H1 (cell line): ENCODE measurements at regions not wholly inside any gene's neighbourhood (a gene's known extent, or its start where the extent isn't known, plus 50 kb on each side); places are given as distances from the start of the nearest gene placed in this dataset.

ENCODE experiments used
- CTCF ChIA-PET: fragments of 300-600 bp; sonication (Branson Sonifier 250); formaldehyde crosslinking; loops from one replicate; lab custom pipeline; 2021; ENCODE audit not compliant: partially characterized antibody; lab: Charles Lee
- POLR2A ChIA-PET: fragments of 300-600 bp; sonication (Branson Sonifier 250); formaldehyde crosslinking; loops from one replicate; lab custom pipeline; 2021; ENCODE audit warnings: inconsistent platforms; ENCODE audit not compliant: partially characterized antibody; lab: Charles Lee
- DNase-seq, 2 experiments: peaks; one replicate each; pipeline versions ENCODE4 v3.0.0 to v3.0.0-alpha.2; 2010 to 2022; ENCODE audit warnings: low spot score in 2 of 2, low read depth in 1 of 2, mixed read lengths in 1 of 2
- FAIRE-seq: peaks from 2 replicates; lab custom pipeline; 2011; peaks lifted over from hg19 to GRCh38; lab: Jason Lieb, UNC
- H2AFZ ChIP-seq: 2 replicates; pipeline ENCODE4 v1.8.1; 2012; ENCODE audit warnings: low read length, inconsistent platforms
- H2AK5ac ChIP-seq: 2 replicates; pipeline ENCODE4 v1.6.1; 2013; ENCODE audit warnings: low read depth, low read length
- H2BK120ac ChIP-seq: replicated peaks from 2 replicates; pipeline ENCODE3; 2013; ENCODE audit warnings: low read depth, low read length, inconsistent platforms
- H2BK12ac ChIP-seq: 2 replicates; pipeline ENCODE4 v1.6.1; 2013; ENCODE audit warnings: low read depth, low read length
- H2BK15ac ChIP-seq: 2 replicates; pipeline ENCODE4 v1.6.1; 2013; ENCODE audit warnings: low read length
- H2BK20ac ChIP-seq: 2 replicates; pipeline ENCODE4 v1.6.1; 2013; ENCODE audit warnings: low read length
- H2BK5ac ChIP-seq: 2 replicates; pipeline ENCODE4 v1.6.1; 2013; ENCODE audit warnings: low read depth, low read length
- H3K14ac ChIP-seq: 2 replicates; pipeline ENCODE4 v1.6.1; 2013; ENCODE audit warnings: inconsistent platforms; ENCODE audit not compliant: insufficient read length
- H3K18ac ChIP-seq: 2 replicates; pipeline ENCODE4 v1.6.1; 2013; ENCODE audit warnings: low read length; ENCODE audit errors: extremely low read depth
- H3K23ac ChIP-seq: 2 replicates; pipeline ENCODE4 v1.6.1; 2013; ENCODE audit warnings: inconsistent platforms; ENCODE audit not compliant: insufficient read length
- H3K23me2 ChIP-seq: 2 replicates; pipeline ENCODE4 v1.6.1; 2013; ENCODE audit warnings: low read depth, low read length
- H3K27ac ChIP-seq: 2 replicates; pipeline ENCODE4 v1.6.1; 2011; ENCODE audit warnings: low read depth, low read length, inconsistent platforms
- H3K27me3 ChIP-seq, 4 experiments: replicated peaks in 1 of 4; 1 replicate in 1 of 4; 2 replicates in 3 of 4; pipeline versions ENCODE4 v1.6.1 to v1.8.1; 2011 to 2013; ENCODE audit warnings: low read length in 3 of 4, mild to moderate bottlenecking in 3 of 4, inconsistent platforms in 2 of 4, mixed read lengths in 2 of 4, moderate library complexity in 1 of 4; ENCODE audit not compliant: control insufficient read depth in 3 of 4, insufficient read depth in 3 of 4; ENCODE audit errors: extremely low read depth in 1 of 4
- H3K36me3 ChIP-seq, 4 experiments: 2 replicates each; pipeline versions ENCODE4 v1.6.1 to v1.8.1; 2011 to 2013; ENCODE audit warnings: mild to moderate bottlenecking in 4 of 4, low read length in 3 of 4, moderate library complexity in 2 of 4, control low read depth in 1 of 4, inconsistent platforms in 1 of 4; ENCODE audit not compliant: insufficient read depth in 4 of 4, control insufficient read depth in 2 of 4
- H3K4ac ChIP-seq: replicated peaks from 2 replicates; pipeline ENCODE3; 2013; ENCODE audit warnings: low read length, low read depth, mixed read lengths, inconsistent platforms; ENCODE audit not compliant: insufficient read length
- H3K4me1 ChIP-seq, 4 experiments: replicated peaks in 1 of 4; 1 replicate in 1 of 4; 2 replicates in 3 of 4; pipeline versions ENCODE4 v1.6.1 to v1.8.1; 2011 to 2013; ENCODE audit warnings: low read length in 3 of 4, inconsistent platforms in 2 of 4, mixed read lengths in 1 of 4; ENCODE audit not compliant: insufficient read depth in 4 of 4, control insufficient read depth in 3 of 4
- H3K4me2 ChIP-seq, 2 experiments: 2 replicates each; pipeline versions ENCODE4 v1.6.1 to v1.8.1; 2011 to 2013; ENCODE audit warnings: low read depth in 2 of 2, low read length in 2 of 2, control low read depth in 1 of 2, inconsistent platforms in 1 of 2, mild to moderate bottlenecking in 1 of 2; ENCODE audit not compliant: insufficient read depth in 1 of 2
- H3K4me3 ChIP-seq, 4 experiments: fragments of 200-600, 300-600 bp in 1 of 4; sonication (generic), shearing (Covaris generic), sonication (Bioruptor Twin) in 1 of 4; 2 replicates each; pipeline versions ENCODE4 v1.5.1 to v1.8.1; 2011 to 2016; ENCODE audit warnings: low read length in 4 of 4, low read depth in 3 of 4, control low read depth in 2 of 4, inconsistent platforms in 2 of 4, mild to moderate bottlenecking in 2 of 4, mixed read lengths in 1 of 4, moderate library complexity in 1 of 4; ENCODE audit not compliant: insufficient read depth in 2 of 4; ENCODE audit errors: extremely low read depth in 1 of 4
- H3K56ac ChIP-seq: replicated peaks from 2 replicates; pipeline ENCODE3; 2013; ENCODE audit warnings: low read depth, mild to moderate bottlenecking, mixed read lengths, low read length, inconsistent platforms; ENCODE audit not compliant: insufficient read length
- H3K79me1 ChIP-seq: 2 replicates; pipeline ENCODE4 v1.6.1; 2013; ENCODE audit warnings: low read depth, low read length, control low read depth
- H3K79me2 ChIP-seq, 2 experiments: 2 replicates each; pipeline versions ENCODE4 v1.6.1 to v1.8.1; 2012 to 2013; ENCODE audit warnings: low read length in 2 of 2, mild to moderate bottlenecking in 2 of 2, inconsistent platforms in 1 of 2; ENCODE audit not compliant: insufficient read depth in 2 of 2, control insufficient read depth in 1 of 2
- H3K9ac ChIP-seq, 4 experiments: replicated peaks in 1 of 4; 1 replicate in 1 of 4; 2 replicates in 3 of 4; pipeline versions ENCODE4 v1.6.1 to v1.8.1; 2011 to 2013; ENCODE audit warnings: low read depth in 3 of 4, low read length in 3 of 4, control low read depth in 2 of 4, mild to moderate bottlenecking in 2 of 4, moderate library complexity in 2 of 4, inconsistent platforms in 1 of 4; ENCODE audit errors: extremely low read depth in 1 of 4
- H3K9me3 ChIP-seq, 2 experiments: 2 replicates each; pipeline versions ENCODE4 v1.6.1 to v1.8.1; 2012 to 2013; ENCODE audit warnings: mild to moderate bottlenecking in 2 of 2, moderate library complexity in 2 of 2, control low read depth in 1 of 2, inconsistent platforms in 1 of 2, low read depth in 1 of 2, low read length in 1 of 2, mixed read lengths in 1 of 2; ENCODE audit not compliant: insufficient read depth in 2 of 2
- H4K20me1 ChIP-seq, 2 experiments: replicated peaks in 1 of 2; 2 replicates each; pipeline versions ENCODE3 to v1.8.1; 2011 to 2013; ENCODE audit warnings: inconsistent platforms in 2 of 2, low read length in 2 of 2, mild to moderate bottlenecking in 1 of 2; ENCODE audit not compliant: insufficient read depth in 2 of 2, control insufficient read depth in 1 of 2
- H4K5ac ChIP-seq: 2 replicates; pipeline ENCODE4 v1.6.1; 2013; ENCODE audit warnings: low read length, low read depth, mixed read lengths, inconsistent platforms; ENCODE audit not compliant: insufficient read length
- H4K8ac ChIP-seq: 2 replicates; pipeline ENCODE4 v1.8.0; 2013; ENCODE audit warnings: mild to moderate bottlenecking, moderate library complexity, low read length, inconsistent platforms; ENCODE audit not compliant: insufficient read depth; ENCODE audit errors: extremely low read depth
- H4K91ac ChIP-seq: replicated peaks from 2 replicates; pipeline ENCODE3; 2013; ENCODE audit warnings: low read length, mixed read lengths, inconsistent platforms; ENCODE audit not compliant: insufficient read length
- ATF3 ChIP-seq: IDR thresholded peaks from 2 replicates; pipeline ENCODE4 v1.6.1; 2011; ENCODE audit warnings: low read depth, mild to moderate bottlenecking, low read length; ENCODE audit not compliant: insufficient read depth
- KDM1A ChIP-seq: fragments of 200-600, 300-600 bp; sonication (generic); IDR thresholded peaks from 2 replicates; pipeline ENCODE4 v1.7.1; 2016; ENCODE audit warnings: mild to moderate bottlenecking, low read length, borderline replicate concordance
- MAX ChIP-seq: IDR thresholded peaks from 2 replicates; pipeline ENCODE4 v1.6.1; 2012; ENCODE audit warnings: inconsistent platforms
- TAF1 ChIP-seq: IDR thresholded peaks from 2 replicates; pipeline ENCODE4 v1.6.1; 2011; ENCODE audit warnings: mild to moderate bottlenecking, low read depth, low read length
- WGBS, 2 experiments: shearing (Covaris generic) in 1 of 2; methylation state at CpG; one replicate each; pipeline versions ENCODE4 v1.1.6 to v1.1.7; 2013 to 2015; ENCODE audit warnings: low lambda C conversion rate in 2 of 2, mixed read lengths in 2 of 2, inconsistent platforms in 1 of 2, low coverage in 1 of 2, missing lambda C conversion rate in 1 of 2; ENCODE audit not compliant: insufficient replicate concordance in 2 of 2, insufficient coverage in 1 of 2, insufficient read length in 1 of 2; ENCODE audit errors: extremely low coverage in 1 of 2, missing lambda C conversion rate in 1 of 2; 5-methylcytosine and 5-hydroxymethylcytosine counted together

GRCh38 chr22:47898946-47899345 lies 1136.5 kb downstream of the TBC1D22A start:
- Histone ChIP-seq H3K4ac (no peak overlapping the region), H3K56ac (no peak overlapping the region), H3K9me3 (peaks cover 20 to 57% of the 10 kb centered on the region in 2 experiments; a peak in 3 of 4 replicates), H2BK15ac (no peak overlapping the region), H2BK5ac (no peak overlapping the region), H4K5ac (no peak overlapping the region), H3K4me1 (no peaks in the 10 kb centered on the region), H3K14ac (no peak overlapping the region), H3K79me2 (no peaks in the 10 kb centered on the region), H3K27ac (no peak overlapping the region), H3K27me3 (no peaks in the 10 kb centered on the region), H3K4me3 (no peak overlapping the region), H3K23me2 (peaks cover 2% of the 10 kb centered on the region; the same call in 1 of the 2 replicates), H3K23ac (no peak overlapping the region), H3K18ac (no peak overlapping the region), H3K9ac (no peak overlapping the region), H2AK5ac (no peak overlapping the region), H4K91ac (no peak overlapping the region), H2AFZ (no peak overlapping the region), H3K4me2 (no peak overlapping the region), H4K8ac (no peak overlapping the region), H2BK12ac (no peak overlapping the region), H2BK120ac (no peak overlapping the region), H3K36me3 (no peaks in the 10 kb centered on the region), H4K20me1 (no peaks in the 10 kb centered on the region), H2BK20ac (no peak overlapping the region), H3K79me1 (no peaks in the 10 kb centered on the region)
- ChIA-PET CTCF (interaction anchor here (0.9 kb wide), 1 partner anchor 61 kb away, joined by 3 read pairs; no protein-coding TSS in a partner anchor), POLR2A (no interaction called here)
- WGBS, 2 experiments: 87% methylated on average over 3 of the region's 3 CpGs; no CpG with 5 or more reads in 1 of the 2 experiments
- FAIRE-seq: no peak
- TF ChIP-seq ATF3 (no peak), KDM1A (no peak), MAX (no peak), TAF1 (no peak)
- DNase-seq: no peak
